ENCODE measurements at regions not wholly inside any gene's neighbourhood (a gene's known extent, or its start where the extent isn't known, plus 50 kb on each side); places are given as distances from the start of the nearest gene placed in this dataset.

- Histone ChIP-seq H3F3A (replicated peaks; ENCODE audit: low read depth) (no peaks in the 10 kb centered on the region), H3K4me2 (no peak overlapping the region), H3K36me3 (ENCODE audit: insufficient read depth) (no peaks in the 10 kb centered on the region), H3K79me2 (replicated peaks; ENCODE audit: insufficient read depth) (peaks cover 16% of the 10 kb centered on the region), H3K27ac (ENCODE audit: low read depth) (no peak overlapping the region), H3K4me3 (no peak overlapping the region), H4K20me1 (replicated peaks; ENCODE audit: insufficient read depth) (no peaks in the 10 kb centered on the region), H2AFZ (no peak overlapping the region), H3K9me2 (ENCODE audit: insufficient read depth) (no peaks in the 10 kb centered on the region), H3K27me3 (ENCODE audit: insufficient read depth) (no peaks in the 10 kb centered on the region), H3K4me1 (ENCODE audit: insufficient read depth) (peaks cover 12% of the 10 kb centered on the region)
- ATAC-seq (peak; percentile 45; the same call in 2 of the 3 replicates), DNase-seq (ENCODE audit: low spot score) (no peak)
- peak overlapping the region; percentile 44; the same call in 1 of the 2 replicates for H3K27ac Mint-ChIP-seq
- no peaks in the 10 kb centered on the region for H3K27me3 Mint-ChIP-seq (ENCODE audit: insufficient read depth, low read depth, poor library complexity)
- TF ChIP-seq NANOG (IDR thresholded peaks at IDR 0.05; ENCODE audit: borderline replicate concordance) (no peak), EZH2phosphoT487 (IDR thresholded peaks at IDR 0.05; ENCODE audit: unreplicated experiment) (no peak), POLR2AphosphoS5 (IDR thresholded peaks at IDR 0.05; ENCODE audit: low read depth) (no peak), CREB1 (CRISPR knock-in tag; IDR thresholded peaks at IDR 0.05; ENCODE audit: low read depth) (no peak)
- no peaks in the 10 kb centered on the region for H3K36me3 Mint-ChIP-seq (ENCODE audit: low read depth)
- no peak overlapping the region for H3K4me3 Mint-ChIP-seq
- H3K4me1 Mint-ChIP-seq: peaks cover 32% of the 10 kb centered on the region
- no peaks in the 10 kb centered on the region for H3K9me3 Mint-ChIP-seq
These were observed 120.0 kb downstream of the UTRN start for GRCh38 chr6:144405163-144405562.

DNA sequence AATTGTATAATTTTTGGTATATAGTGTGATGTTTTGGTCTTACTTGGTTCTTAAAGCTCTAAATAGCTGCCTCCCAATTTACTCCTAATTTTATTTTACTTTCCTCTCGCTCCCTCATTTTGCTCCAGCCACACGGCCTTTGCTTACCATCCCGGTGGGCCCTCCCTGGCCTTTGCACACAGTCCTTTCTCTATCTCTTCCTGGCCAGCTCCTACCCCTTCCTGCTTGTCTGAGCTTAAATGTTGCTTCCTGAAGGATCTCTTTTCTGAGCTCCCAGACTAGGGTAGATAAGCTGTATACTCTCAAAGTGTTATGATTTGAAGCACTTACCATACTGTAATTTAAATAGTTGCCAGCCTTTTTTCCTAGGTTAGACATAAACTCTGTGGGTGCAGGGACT, 121.7 kb downstream of the UTRN start:
- Mint-ChIP-seq H3K36me3 (ENCODE audit: low read depth) (no peaks in the 10 kb centered on the region; the same call in 2 of the 3 replicates), H3K27me3 (ENCODE audit: insufficient read depth, low read depth, poor library complexity) (no peaks in the 10 kb centered on the region), H3K9me3 (no peaks in the 10 kb centered on the region; the same call in 1 of the 3 replicates), H3K4me3 (no peak overlapping the region), H3K27ac (0 out of 2 replicates have a peak overlapping the region, but pooled peaks have one; percentile 30), H3K4me1 (peaks cover 34% of the 10 kb centered on the region)
- H3K4me1 ChIP-seq (ENCODE audit: insufficient read depth): peaks cover 17% of the 10 kb centered on the region
- no peak overlapping the region for H2AFZ ChIP-seq
- H3K9me2 ChIP-seq (ENCODE audit: insufficient read depth): no peaks in the 10 kb centered on the region
- H3K4me2 ChIP-seq: no peak overlapping the region
- H3F3A ChIP-seq (replicated peaks; ENCODE audit: low read depth): no peaks in the 10 kb centered on the region
- no peaks in the 10 kb centered on the region for H3K27me3 ChIP-seq (ENCODE audit: insufficient read depth)
- DNase-seq (ENCODE audit: low spot score) (no peak), ATAC-seq (no peak)
- no peak for TF ChIP-seq EZH2 (IDR thresholded peaks at IDR 0.05; ENCODE audit: low read depth, unreplicated experiment)
- TF ChIP-seq REST (IDR thresholded peaks at IDR 0.05; ENCODE audit: unreplicated experiment): no peak
- TF ChIP-seq STAT1 (IDR thresholded peaks at IDR 0.05; ENCODE audit: unreplicated experiment): no peak
- no peak for TF ChIP-seq POLR2AphosphoS5 (IDR thresholded peaks at IDR 0.05; ENCODE audit: low read depth)
- TF ChIP-seq ZNF462 (CRISPR knock-in tag; IDR thresholded peaks at IDR 0.05): no peak
- H3K27ac ChIP-seq (ENCODE audit: low read depth): no peak overlapping the region
- no peaks in the 10 kb centered on the region for H3K36me3 ChIP-seq (ENCODE audit: insufficient read depth)
- no peaks in the 10 kb centered on the region for H4K20me1 ChIP-seq (replicated peaks; ENCODE audit: insufficient read depth)
- H3K79me2 ChIP-seq (replicated peaks; ENCODE audit: insufficient read depth): peaks cover 26% of the 10 kb centered on the region; the same call in 1 of the 2 replicates
- no peak overlapping the region for H3K4me3 ChIP-seq

All from GM23338 (cell line).